ENCODE measurements at regions not wholly inside any gene's neighbourhood (a gene's known extent, or its start where the extent isn't known, plus 50 kb on each side); places are given as distances from the start of the nearest gene placed in this dataset.
A peak's percentile ranks its signal among the peaks of the same experiment; 100 is the strongest.

DNA sequence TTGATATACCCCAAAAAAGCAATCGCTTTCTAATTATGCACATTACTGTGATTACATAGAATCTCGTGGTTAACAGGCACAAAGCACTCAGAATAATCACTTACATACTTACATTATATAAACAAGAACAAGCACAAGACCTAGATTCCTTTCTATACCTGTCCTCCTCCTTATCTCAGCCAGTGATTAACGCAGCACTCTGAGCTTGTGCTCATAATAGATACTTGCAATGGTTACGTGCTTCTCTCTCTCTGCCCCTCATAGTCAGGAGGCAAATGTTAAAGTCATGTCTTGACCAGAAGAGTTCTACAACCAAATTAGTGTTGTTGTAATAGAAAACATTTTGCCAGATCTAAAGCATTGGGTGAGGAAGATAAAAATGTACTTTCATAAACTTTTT lies 342.2 kb upstream of the PKDCC start:
- no peak for DNase-seq

DNA sequence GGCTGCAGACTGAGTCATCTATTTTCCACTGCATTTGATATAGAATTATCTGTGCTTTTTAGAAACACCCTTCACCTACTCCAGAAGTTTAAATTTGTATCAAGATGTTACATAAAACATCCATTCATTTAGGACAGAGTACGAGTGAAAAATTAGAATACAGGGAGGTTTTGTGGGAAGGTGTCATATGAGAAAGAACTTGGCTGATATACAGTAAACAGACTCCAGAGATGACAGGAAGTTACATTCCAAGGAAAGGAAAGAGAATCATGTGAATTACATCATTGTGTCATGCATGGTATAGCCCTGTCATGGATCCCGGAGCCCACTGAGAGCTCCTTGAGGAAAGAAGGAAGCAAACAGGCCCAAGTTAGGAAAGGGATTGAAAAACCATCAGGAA lies 341.5 kb upstream of the PKDCC start:
- no peak for DNase-seq

DNA sequence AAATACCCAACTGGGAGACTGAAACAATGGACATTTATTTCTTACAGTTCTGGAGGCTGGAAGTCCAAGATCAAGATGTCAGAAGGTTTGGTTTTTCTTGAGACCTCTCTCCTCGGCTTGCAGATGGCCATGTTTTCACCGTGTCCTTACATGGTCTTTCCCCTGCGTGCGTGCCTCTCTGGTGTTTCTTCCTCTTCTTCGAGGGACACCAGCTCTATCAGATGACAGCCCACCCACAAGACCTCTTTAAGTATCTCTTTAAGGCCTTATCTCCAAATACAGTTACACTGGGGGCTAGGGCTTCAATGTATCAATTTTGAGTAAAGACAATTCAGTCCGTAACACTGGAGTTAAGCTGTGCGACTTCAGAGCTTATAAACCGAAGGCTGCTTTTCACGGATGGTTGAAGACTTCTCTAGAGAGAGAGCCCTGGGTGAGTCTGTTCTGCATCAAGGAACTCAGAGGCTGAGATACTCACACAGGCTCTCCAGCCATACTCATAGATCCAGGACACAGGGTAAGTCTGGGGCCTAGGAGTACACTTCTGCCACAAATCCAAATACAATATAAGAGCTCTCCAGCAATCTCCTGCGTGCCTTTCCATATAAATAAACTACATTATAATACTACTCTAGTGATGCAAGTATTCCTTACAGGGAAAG lies 339.9 kb upstream of the PKDCC start:
- no peak for DNase-seq

DNA sequence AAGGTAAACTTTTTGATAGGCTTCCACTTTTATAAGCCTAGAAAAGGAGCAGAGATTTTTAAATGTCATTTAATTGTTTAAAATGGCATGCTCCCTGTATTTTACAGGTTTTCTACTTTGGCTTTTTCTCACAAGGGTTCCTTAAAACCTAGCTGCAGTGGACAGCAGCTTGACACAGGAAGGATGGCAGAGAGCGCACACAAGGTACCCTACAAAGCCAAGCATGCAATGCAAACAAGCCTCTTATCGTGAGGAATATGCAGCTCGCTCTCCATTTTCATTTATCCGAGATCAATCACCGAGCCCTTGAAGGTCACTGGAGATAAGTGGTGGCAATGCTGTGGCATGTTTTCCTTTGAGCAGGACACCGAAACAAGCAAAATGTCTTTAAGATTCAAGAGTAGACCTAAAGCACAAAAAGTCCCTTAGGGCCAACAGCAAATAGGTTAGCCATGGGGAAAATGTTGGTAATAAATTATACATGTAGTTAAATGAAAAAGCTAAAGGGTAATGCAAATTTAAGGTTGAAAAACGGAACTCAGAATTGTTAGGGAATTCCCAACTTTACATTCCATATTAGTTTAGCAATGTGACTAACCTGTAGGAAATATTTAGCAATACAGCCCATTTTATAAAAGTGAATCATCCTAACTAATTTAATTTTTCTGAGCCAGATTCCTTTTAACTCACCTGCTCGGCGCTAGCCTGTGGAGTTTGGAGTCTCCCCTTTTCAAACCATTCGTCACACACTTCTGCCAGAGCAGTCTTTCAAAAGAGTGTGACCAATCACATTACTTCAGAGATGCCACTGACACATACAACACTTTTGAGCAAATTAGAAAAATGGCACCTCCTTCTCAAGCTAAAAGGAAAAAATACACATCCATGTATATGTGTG lies 337.9 kb upstream of the PKDCC start:
- no peak for DNase-seq

DNA sequence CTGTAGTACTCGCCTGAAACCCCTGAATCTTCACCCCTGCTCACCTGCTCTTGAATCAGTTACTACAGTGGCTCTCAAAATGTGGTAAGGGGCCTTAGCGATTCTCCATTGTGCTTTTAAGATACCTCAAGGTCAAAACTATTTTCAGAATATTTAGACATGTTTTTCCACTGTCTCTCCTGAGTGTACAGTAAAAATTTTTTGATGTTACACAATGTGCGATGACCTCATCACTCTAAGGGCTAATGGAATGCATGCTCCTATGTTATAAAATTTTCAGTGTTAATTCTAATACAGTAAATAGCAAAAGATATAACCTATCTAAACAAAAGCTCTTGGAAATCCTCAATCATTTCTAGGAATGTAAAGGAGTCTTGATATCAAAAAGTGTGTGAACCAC lies 336.9 kb upstream of the PKDCC start:
- no peak for DNase-seq

DNA sequence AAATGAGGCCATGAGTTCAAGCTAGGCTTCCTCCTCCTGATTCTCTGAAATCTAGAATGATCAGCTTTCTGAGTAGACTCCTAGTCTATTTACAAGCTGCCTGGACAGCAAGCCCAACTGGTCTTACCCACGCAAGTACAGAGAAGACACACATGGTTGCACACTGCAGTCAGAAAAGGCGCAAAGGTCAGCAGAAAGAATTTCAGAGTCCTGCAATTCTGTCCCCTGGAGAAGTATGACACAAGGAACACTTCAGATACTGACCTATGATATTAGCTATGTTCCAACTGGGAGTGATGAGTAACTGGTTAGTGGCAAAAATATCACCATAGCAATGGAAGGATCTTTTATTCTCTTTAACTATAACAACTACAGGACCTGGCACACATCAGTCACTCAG lies 336.1 kb upstream of the PKDCC start:
- no peak for DNase-seq

DNA sequence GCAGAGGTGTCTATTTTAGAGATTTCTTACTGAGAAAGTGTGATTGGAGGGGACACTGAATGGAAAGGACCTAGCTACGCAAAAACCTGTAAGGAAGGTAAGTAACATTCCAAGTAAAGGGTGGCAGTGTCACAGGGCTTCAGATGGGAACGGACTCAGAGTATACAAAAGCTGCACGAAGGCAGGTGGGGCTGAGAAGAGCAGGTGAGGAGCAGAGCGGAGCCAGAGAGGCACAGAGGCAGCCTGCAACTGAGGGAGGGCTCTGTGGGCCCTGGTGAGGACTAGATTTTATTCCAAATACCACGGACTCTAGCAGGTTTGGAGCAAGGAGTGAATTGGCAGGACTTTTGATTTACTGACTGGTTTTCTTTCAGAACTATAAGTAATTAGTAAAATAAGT lies 331.3 kb upstream of the PKDCC start:
- DNase-seq: peak; percentile 67

DNA sequence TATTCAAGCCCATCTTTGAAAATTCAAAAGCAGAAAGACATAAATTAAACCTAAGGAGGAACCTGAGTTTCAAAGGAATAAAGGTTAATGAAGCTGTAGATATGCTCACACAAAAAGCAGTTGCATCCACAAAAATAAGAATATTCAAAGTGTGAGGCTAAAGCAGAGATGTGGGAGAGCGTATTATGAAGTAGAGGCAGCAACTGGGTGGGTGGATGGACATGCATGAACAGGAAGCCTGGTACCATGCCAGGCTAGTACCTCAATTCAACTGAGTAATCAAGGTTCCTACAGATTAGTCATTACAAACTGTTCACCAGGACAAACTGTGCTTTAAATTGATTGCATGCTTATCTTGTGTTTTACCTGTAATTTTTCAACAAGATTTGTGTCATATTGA lies 330.0 kb upstream of the PKDCC start:
- DNase-seq: no peak

DNA sequence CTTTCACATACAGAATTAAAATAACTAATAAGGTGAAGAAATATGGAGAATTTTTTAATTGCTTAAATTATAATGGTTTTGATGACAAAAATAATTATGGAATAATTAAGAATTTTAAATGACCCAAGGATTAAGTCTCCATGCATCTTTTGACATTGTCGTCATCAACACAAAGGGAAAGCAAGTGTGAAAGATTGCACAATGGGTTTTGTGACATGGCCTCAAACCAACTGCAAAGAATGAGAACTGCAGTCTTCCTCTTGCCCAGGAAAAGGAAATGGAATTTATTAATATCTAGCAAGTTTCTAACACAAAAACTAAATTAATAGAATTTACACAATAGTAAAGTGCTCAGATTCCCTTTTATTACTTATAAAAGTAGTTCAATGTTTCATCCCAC lies 329.1 kb upstream of the PKDCC start:
- DNase-seq: no peak

DNA sequence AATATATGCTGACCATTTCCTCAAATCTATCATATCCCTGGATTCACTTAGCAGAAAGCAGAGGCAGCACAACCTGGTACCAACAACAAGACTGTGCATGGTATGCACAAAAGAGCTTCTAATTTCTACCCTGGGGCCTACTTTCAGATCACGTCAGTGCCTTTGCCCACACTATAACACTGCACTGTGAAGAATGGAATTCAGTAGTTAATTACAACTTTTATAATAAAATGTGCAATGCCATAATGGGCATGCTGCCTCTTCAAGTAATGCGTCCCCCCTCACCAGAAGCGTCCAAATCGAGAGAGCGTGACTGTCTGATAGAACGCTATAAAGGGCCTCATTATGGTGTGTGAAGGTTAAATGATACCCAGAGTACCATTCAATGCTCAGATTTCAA lies 328.1 kb upstream of the PKDCC start:
- DNase-seq: no peak

DNA sequence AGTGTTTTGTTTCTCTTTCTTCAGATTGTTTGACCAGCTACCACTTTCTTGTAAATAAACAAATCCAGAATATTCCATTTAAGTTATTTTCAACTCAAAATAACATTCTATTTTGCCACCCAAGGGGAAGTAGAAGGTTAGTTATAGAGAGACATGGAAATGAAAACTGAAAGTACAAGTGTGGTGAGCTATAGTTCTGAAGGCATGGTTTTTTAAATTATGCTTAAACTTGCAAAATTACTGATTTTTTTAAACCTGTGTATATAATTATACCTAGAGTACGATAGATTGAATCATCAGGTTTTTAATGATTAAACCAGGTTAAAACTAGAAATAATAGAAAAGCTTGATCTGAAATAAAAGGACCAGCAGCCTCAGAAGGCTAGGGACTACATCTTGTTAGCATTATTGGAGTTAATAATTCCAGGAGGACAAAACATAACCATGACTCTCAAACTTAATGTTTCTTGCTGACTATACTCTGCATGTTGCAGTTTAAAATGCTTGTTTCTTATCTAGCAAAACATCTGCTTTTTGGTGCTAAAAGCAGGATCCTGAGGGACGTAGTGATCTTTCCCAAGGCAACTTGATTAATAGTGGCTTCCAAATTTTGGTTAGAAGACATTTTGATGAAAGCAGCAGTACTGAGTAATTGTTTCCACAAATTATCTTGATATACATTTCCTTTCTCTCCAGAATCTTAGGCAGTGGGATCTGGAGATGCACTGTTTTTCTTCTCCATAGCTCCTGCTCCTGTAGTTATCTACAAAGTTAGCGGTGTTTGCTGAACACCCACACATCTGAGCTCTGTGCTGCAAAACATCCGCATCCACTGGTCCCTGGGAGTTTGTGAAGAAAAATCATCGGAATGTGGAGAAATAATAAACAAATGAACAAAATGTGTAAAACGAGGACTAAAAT lies 327.2 kb upstream of the PKDCC start:
- no peak for DNase-seq

DNA sequence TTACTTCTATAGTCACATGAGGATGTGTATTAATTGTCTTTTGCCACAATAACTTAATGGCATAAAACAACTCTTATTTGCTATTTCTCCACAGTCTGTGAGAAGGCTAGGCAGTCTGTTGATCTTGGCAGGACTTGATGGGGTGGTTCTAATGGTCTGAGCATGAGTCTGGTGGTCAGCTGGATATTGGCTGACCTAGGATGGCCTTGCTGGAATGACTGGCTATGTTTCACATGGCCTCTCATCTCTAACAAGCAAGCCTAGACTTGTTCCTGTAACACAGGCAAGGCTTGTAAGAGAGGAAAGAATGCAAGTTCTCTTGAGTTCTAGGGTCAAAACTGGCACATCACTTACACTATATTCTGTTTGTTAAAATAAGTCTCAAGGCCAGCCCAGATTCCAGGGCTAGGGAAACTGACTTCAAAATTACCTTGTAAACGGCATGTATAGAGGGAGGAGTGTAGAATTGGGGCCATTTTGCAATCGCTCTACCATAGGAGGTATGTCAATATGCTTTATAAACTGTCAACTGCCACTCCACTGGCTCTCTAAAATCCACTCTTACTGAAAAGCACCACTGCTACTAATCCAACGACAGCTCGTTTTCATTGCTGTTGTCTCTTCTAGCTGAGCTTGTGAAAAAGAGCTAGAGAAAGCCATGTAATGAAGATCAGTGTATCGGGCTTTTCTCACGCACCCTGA lies 325.0 kb upstream of the PKDCC start:
- no peak for DNase-seq

DNA sequence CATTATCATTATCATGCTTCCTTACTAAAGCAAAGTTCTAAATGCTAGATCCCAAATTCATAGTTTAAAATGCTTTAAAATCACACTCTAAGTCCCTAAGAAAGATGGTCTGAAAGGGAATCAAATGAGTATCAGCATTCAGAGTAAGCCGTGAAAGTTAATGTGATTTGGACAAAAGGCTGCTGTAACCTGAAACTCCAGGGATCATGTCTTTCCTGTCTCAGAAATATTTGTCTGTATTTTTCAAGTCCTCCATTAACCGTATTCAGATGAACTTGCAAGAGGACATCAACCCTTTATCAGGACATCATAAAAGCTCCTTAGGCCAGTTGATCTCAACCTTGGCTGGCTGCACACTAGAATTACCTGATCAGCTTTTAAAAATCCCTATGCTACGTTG lies 324.3 kb upstream of the PKDCC start:
- DNase-seq: no peak

DNA sequence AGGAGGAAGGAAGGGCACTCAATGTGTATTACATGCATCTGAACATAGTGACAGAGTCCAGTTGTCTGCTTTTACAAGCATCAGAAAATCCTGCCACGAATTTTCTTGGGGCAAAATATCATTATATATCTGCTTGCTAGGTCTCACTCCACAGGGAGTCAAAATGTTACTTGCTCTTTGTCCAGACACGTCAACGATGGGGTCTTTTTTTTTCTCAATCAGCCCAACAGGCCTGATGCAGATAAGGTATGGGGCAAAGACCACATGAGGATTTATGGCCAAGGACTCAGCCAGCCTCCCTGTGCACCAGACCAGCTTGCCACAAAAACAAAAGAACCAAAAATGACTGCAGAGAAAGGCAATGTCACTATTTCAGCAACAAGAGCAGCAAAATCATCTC lies 323.4 kb upstream of the PKDCC start:
- no peak for DNase-seq

DNA sequence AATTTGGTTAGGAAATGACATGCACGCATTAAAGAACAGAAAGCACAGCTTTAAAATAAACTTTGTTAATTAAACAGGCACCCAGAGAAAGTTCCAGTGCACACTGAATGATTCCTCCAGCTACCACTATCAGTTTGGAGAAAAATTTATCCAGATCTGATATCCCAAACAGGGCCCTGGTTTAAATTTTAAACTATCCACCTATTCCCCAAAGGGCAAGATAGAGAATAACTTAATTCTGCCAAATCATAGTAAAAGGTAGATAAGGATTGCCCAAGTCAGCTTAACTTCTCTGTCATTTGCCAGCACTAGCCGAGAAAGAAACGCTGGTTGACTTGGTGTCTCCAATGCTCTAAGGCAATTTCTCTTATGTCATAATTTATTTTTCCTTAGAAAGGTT lies 321.9 kb upstream of the PKDCC start:
- no peak for DNase-seq

DNA sequence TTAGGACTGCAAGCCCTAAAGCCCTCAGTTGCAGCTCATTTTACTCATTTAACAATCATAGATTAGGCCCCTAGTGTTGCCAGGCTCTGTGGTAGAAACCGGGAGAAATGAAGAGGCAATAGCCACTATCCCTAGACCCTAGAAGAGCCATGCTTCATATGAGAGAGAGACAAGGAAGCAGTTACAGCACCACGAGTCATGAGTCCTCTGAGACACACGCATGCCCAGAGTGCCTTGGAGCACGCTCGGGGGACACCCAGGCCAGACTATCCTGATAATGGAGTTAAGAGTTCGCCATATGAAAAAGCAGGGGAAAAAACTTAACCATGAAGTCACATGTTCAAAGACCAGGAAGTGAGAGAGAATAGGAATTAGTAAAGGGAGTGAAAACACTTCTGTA lies 321.5 kb upstream of the PKDCC start:
- DNase-seq: no peak

DNA sequence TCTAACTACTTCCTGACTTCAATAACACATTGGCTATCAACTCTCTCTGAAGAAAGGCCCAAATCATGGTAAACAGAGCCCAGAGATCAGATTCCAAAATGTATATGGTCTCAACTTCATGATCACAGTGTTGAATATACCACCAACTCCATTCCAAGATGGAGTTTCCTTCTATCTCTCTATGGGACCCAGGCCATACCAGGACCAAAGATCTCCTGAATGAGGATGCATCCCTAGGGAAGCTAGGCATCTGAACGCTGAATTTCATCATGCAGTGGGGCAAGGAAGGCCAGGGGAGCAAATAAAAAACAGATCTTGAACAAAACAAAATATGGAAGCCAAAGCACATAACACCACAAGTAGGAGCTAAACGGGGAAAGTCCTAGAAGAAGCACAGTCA lies 320.7 kb upstream of the PKDCC start:
- DNase-seq: no peak

DNA sequence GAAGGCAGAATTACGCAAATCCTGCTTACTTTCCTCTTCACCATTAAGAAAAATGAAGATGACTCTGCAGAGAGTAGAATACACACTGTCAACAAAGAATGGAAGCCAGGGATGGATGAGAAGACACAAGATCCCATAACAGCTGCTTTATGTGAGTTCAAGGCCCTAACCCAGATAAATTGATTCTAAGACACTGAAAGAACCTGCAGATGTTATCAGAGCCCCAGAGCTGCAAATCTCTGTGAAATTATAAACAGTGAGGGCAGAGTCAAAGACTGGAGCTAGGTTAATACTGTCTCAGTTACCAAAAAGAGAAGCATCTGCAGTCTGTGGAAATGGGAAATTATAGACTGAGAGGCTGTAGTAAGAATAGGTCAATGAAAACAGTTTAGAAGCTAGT lies 320.1 kb upstream of the PKDCC start:
- DNase-seq: no peak

DNA sequence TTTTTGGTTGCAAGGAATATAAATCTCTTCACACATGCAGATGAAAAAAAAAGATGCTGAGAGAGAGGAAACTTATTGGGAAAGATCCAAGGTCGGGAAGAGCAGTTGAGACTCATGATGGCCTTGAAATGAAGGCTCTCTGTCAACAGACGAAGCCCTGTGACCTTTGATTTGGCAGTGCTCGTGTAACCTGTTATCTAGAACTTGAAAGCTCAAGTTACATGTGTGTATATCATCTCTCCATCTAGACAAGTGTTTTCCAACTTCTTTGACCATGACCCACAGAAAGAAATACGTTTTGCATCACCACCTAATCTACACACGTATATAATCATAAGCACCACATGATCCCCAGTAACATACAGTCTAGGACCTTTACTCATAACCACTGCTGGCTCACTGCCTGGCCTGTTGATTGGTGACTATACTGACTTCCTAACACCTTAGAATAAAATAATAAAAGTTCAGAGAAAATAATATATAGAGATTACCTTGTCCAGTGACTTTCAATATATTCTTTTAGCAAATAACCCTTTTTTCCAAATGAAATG lies 319.0 kb upstream of the PKDCC start:
- DNase-seq: no peak

DNA sequence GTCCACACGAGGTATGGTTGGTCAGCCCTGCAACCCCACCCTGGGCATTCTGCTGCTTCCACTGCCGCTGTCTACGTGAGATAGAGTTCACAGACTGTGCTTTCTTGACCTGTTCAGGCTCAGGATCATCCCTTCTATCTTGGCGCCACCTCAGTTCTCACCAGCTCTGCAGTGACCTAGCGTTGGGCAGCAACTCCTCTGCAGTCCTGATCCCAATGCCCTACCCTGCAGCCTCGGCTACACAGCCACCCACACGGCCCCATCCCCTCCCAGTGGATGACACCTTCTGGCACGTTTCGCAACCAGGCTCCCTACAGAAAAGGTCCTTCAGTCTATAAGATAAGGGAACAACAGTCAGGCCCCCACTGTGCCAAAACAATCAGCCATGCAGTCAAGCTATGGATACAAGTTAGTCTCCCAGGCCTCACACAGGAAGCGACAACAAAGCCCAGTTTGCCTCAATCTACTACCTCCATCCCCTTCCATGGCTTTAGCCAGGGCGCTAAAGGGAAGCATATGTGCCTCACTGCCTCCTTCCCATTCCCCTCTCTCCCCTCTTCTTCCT lies 317.9 kb upstream of the PKDCC start:
- no peak for DNase-seq

DNA sequence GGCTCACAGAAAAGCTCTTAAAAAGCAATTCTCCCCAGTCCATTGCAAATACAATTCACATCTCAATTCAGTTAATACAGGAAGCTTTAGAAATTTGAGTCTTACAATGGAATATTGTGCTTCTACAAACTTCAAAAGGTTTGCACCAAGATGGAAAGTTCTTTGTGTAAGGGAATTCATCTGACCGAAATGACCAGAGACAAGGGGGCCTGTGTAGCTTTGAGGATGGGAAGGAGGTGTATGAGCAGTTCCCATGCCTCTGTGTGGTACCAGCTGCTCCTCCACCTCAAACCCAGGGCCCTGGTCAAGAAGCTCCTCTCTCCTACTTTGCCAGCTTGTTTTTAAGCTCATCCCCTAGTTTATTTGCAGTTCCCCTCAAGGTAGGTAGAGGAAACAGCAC lies 312.8 kb upstream of the PKDCC start:
- no peak for DNase-seq

DNA sequence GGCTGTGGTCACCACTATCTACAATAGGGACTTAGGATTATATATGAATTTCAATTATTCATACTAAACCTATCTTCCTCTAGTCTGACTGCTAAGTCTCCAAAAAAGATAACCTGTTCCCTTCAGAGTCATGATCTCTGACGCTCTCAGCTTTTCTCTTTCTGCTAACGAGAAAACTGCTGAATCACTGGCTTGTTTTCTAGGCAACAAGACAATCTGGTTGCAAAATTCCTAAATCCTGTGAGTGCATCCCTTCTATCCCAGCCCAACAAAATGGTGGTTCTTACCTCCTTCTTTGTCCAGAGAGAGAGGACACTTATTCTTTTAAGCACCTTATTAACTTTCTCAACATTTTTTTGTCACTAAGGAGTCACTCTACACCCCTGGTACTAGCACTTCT lies 312.3 kb upstream of the PKDCC start:
- no peak for DNase-seq
